Loucy (cell line): ENCODE measurements at regions not wholly inside any gene's neighbourhood (a gene's known extent, or its start where the extent isn't known, plus 50 kb on each side); places are given as distances from the start of the nearest gene placed in this dataset.

ENCODE experiments used
- H2AFZ ChIP-seq: fragments of 200-600 bp; sonication (generic); 2 replicates; pipeline ENCODE4 v1.6.0; 2016; ENCODE audit warnings: antibody characterized with exemption, mild to moderate bottlenecking, low read length, moderate library complexity
- H3F3A ChIP-seq: fragments of 200-600 bp; 2 replicates; pipeline ENCODE4 v1.6.0; 2016; ENCODE audit warnings: antibody characterized with exemption, low read depth, mild to moderate bottlenecking
- H3K27me3 ChIP-seq: fragments of 200-600 bp; sonication (generic); 2 replicates; pipeline ENCODE4 v1.6.1; 2014; ENCODE audit warnings: low read length, mild to moderate bottlenecking; ENCODE audit not compliant: insufficient read depth, poor library complexity, severe bottlenecking
- H3K36me3 ChIP-seq: fragments of 200-600 bp; sonication (generic); 2 replicates; pipeline ENCODE4 v1.6.1; 2016; ENCODE audit warnings: low read length; ENCODE audit not compliant: insufficient read depth
- H3K4me1 ChIP-seq: fragments of 200-600 bp; sonication (generic); 2 replicates; pipeline ENCODE4 v1.5.1; 2014; ENCODE audit warnings: low read length, mild to moderate bottlenecking; ENCODE audit not compliant: insufficient read depth, poor library complexity, severe bottlenecking
- H3K4me2 ChIP-seq: fragments of 200-600 bp; sonication (generic); 2 replicates; pipeline ENCODE4 v1.6.0; 2014; ENCODE audit warnings: antibody characterized with exemption, low read length, low read depth, mild to moderate bottlenecking; ENCODE audit not compliant: poor library complexity, severe bottlenecking
- H3K4me3 ChIP-seq: fragments of 200-600 bp; sonication (generic); 2 replicates; pipeline ENCODE4 v1.5.1; 2014; ENCODE audit warnings: low read length, mild to moderate bottlenecking, mixed read lengths; ENCODE audit not compliant: poor library complexity, severe bottlenecking
- H3K79me2 ChIP-seq: fragments of 200-600 bp; sonication (generic); 2 replicates; pipeline ENCODE4 v1.6.1; 2014; ENCODE audit warnings: low read length; ENCODE audit not compliant: insufficient read depth
- H3K9ac ChIP-seq: fragments of 200-600 bp; sonication (generic); 2 replicates; pipeline ENCODE4 v1.6.0; 2014; ENCODE audit warnings: mild to moderate bottlenecking, low read depth, low read length, moderate library complexity; ENCODE audit not compliant: poor library complexity, severe bottlenecking
- H3K9me2 ChIP-seq: fragments of 200-600 bp; sonication (generic); replicated peaks from 2 replicates; pipeline ENCODE4 v1.6.1; 2016; ENCODE audit warnings: low read depth, low read length, mixed read lengths
- H3K9me3 ChIP-seq: fragments of 200-600 bp; sonication (generic); 2 replicates; pipeline ENCODE4 v1.6.1; 2014; ENCODE audit warnings: mild to moderate bottlenecking, antibody characterized with exemption, low read length, low read depth; ENCODE audit not compliant: insufficient read depth
- H4K20me1 ChIP-seq: fragments of 200-600 bp; sonication (generic); 2 replicates; pipeline ENCODE4 v1.6.0; 2014; ENCODE audit warnings: antibody characterized with exemption, low read length, mild to moderate bottlenecking; ENCODE audit not compliant: insufficient read depth, poor library complexity, severe bottlenecking
- EZH2phosphoT487 ChIP-seq: fragments of 200-600 bp; IDR thresholded peaks from 2 replicates; pipeline ENCODE4 v1.6.1; 2018; ENCODE audit warnings: antibody characterized with exemption, mild to moderate bottlenecking, moderate library complexity, borderline replicate concordance
- TF ChIP-seq, protein P1 (sequence below): fragments of 200-600 bp; sonication (generic); conservative IDR thresholded peaks from 2 replicates; pipeline ENCODE4 v1.5.1; 2014; ENCODE audit warnings: mild to moderate bottlenecking, antibody characterized with exemption, low read length

GRCh38 chr13:75016225-75016624, 465.7 kb downstream of the TBC1D4 start:
- Histone ChIP-seq H3K4me3 (no peak overlapping the region), H3K36me3 (no peaks in the 10 kb centered on the region), H4K20me1 (no peaks in the 10 kb centered on the region), H3K4me1 (no peaks in the 10 kb centered on the region), H3F3A (no peaks in the 10 kb centered on the region), H2AFZ (no peak overlapping the region), H3K9me2 (no peaks in the 10 kb centered on the region), H3K79me2 (no peaks in the 10 kb centered on the region), H3K9me3 (no peaks in the 10 kb centered on the region), H3K9ac (no peak overlapping the region), H3K4me2 (no peak overlapping the region), H3K27me3 (no peaks in the 10 kb centered on the region)
- TF ChIP-seq, protein P1, sequence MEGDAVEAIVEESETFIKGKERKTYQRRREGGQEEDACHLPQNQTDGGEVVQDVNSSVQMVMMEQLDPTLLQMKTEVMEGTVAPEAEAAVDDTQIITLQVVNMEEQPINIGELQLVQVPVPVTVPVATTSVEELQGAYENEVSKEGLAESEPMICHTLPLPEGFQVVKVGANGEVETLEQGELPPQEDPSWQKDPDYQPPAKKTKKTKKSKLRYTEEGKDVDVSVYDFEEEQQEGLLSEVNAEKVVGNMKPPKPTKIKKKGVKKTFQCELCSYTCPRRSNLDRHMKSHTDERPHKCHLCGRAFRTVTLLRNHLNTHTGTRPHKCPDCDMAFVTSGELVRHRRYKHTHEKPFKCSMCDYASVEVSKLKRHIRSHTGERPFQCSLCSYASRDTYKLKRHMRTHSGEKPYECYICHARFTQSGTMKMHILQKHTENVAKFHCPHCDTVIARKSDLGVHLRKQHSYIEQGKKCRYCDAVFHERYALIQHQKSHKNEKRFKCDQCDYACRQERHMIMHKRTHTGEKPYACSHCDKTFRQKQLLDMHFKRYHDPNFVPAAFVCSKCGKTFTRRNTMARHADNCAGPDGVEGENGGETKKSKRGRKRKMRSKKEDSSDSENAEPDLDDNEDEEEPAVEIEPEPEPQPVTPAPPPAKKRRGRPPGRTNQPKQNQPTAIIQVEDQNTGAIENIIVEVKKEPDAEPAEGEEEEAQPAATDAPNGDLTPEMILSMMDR: no peak
- no peak for TF ChIP-seq EZH2phosphoT487

DNA sequence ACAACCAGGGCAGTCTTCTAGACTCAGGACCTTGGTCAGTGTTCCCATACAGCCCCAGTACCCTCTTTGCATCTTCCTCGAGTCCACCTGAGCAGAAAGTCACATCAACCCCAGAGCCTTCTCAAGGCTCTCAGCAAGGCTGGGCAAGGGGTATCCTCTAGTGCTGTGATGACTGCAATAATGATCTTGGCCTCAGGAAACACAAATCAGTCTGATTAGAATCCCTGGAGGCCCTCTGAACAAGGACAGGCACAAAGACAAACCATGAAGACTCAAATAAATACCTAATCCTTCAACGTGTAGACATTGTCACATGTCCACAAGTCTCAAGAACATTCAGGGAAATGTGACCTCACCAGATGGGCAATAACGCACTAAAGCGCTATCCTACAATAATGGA, 468.2 kb downstream of the TBC1D4 start:
- H3K9me3 ChIP-seq: no peaks in the 10 kb centered on the region
- no peaks in the 10 kb centered on the region for H3K79me2 ChIP-seq
- no peak overlapping the region for H3K9ac ChIP-seq
- H3K4me1 ChIP-seq: no peaks in the 10 kb centered on the region
- no peak overlapping the region for H2AFZ ChIP-seq
- TF ChIP-seq, protein P1: no peak
- no peak for TF ChIP-seq EZH2phosphoT487
- no peaks in the 10 kb centered on the region for H3K9me2 ChIP-seq
- no peaks in the 10 kb centered on the region for H4K20me1 ChIP-seq
- no peaks in the 10 kb centered on the region for H3K36me3 ChIP-seq
- no peaks in the 10 kb centered on the region for H3K27me3 ChIP-seq
- H3K4me3 ChIP-seq: no peak overlapping the region
- H3K4me2 ChIP-seq: no peak overlapping the region
- H3F3A ChIP-seq: no peaks in the 10 kb centered on the region

DNA sequence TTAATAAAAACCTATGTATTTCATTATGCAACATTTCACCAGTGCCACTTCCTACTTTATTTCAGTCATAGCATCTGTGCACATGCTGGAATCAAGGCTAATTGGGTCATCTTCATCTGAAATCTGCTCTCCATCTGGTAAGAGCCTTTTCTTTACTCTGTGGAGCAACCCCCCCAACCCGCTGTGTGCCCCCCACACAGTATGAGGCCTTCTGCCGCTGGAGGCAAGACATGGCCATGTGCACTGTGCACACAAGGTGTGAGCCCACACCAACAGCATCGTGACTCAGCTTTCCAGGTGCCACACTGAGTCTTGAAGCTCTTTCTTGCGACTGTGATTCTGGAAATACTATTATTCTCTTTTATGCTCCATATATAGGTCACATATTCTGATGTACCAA, 471.0 kb downstream of the TBC1D4 start:
- TF ChIP-seq EZH2phosphoT487: no peak
- TF ChIP-seq, protein P1: no peak
- no peaks in the 10 kb centered on the region for H3K4me1 ChIP-seq
- H3K79me2 ChIP-seq: no peaks in the 10 kb centered on the region
- H3K4me3 ChIP-seq: no peak overlapping the region
- H3K27me3 ChIP-seq: no peaks in the 10 kb centered on the region
- no peaks in the 10 kb centered on the region for H3F3A ChIP-seq
- H3K9me2 ChIP-seq: no peaks in the 10 kb centered on the region
- no peak overlapping the region for H3K4me2 ChIP-seq
- no peaks in the 10 kb centered on the region for H3K9me3 ChIP-seq
- H3K9ac ChIP-seq: no peak overlapping the region
- H2AFZ ChIP-seq: no peak overlapping the region; the same call in 1 of the 2 replicates
- no peaks in the 10 kb centered on the region for H4K20me1 ChIP-seq
- no peaks in the 10 kb centered on the region for H3K36me3 ChIP-seq
